Adrenal gland (tissue), 5 donors: ENCODE measurements at regions not wholly inside any gene's neighbourhood (a gene's known extent, or its start where the extent isn't known, plus 50 kb on each side); places are given as distances from the start of the nearest gene placed in this dataset.

Source experiments
- POLR2A ChIP-seq, 2 donors: fragments of 450-650 bp; IDR thresholded peaks; one replicate each; pipeline ENCODE4 v1.6.1; 2017; ENCODE audit warnings: antibody characterized with exemption in 2 of 2, mild to moderate bottlenecking in 2 of 2, moderate library complexity in 1 of 2
- TF ChIP-seq, protein P1 (sequence below), 6 experiments: fragments of 450-650 bp in 4 of 6; fragments of 200-600 bp in 2 of 6; sonication (generic) in 1 of 6; IDR thresholded peaks; 1 replicate in 5 of 6; 2 replicates in 1 of 6; pipeline versions ENCODE4 v1.5.1 to v1.8.0; 2016 to 2021; ENCODE audit warnings: antibody characterized with exemption in 6 of 6, mild to moderate bottlenecking in 2 of 6, moderate library complexity in 1 of 6
- donor health status: DM: no; HTN: no; CAD: no.

GRCh38 chr9:84557751-84558150 is 111.8 kb upstream of the NTRK2 start:
- no peak for TF ChIP-seq POLR2A (IDR thresholded peaks at IDR 0.05)
- TF ChIP-seq, protein P1, sequence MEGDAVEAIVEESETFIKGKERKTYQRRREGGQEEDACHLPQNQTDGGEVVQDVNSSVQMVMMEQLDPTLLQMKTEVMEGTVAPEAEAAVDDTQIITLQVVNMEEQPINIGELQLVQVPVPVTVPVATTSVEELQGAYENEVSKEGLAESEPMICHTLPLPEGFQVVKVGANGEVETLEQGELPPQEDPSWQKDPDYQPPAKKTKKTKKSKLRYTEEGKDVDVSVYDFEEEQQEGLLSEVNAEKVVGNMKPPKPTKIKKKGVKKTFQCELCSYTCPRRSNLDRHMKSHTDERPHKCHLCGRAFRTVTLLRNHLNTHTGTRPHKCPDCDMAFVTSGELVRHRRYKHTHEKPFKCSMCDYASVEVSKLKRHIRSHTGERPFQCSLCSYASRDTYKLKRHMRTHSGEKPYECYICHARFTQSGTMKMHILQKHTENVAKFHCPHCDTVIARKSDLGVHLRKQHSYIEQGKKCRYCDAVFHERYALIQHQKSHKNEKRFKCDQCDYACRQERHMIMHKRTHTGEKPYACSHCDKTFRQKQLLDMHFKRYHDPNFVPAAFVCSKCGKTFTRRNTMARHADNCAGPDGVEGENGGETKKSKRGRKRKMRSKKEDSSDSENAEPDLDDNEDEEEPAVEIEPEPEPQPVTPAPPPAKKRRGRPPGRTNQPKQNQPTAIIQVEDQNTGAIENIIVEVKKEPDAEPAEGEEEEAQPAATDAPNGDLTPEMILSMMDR (IDR thresholded peaks at IDR 0.05) = no peak
